GM12865 (cell line): ENCODE measurements at regions not wholly inside any gene's neighbourhood (a gene's known extent, or its start where the extent isn't known, plus 50 kb on each side); places are given as distances from the start of the nearest gene placed in this dataset.
"Not testable (repeated sequence)": the region's sequence is repeated elsewhere in the genome, so short reads cannot be mapped to it uniquely, and the experiment has no call there.

ENCODE experiments used
- DNase-seq: peaks from one replicate; pipeline ENCODE4 v3.0.0; 2010; ENCODE audit warnings: low read depth
- H3K4me3 ChIP-seq: 2 replicates; pipeline ENCODE4 v1.5.1; 2011; ENCODE audit warnings: mild to moderate bottlenecking, low read depth, low read length, control low read depth
- CTCF ChIP-seq: IDR thresholded peaks from 2 replicates; pipeline ENCODE4 v1.5.1; 2011; ENCODE audit warnings: low read length, control low read depth, low read depth, inconsistent platforms; ENCODE audit not compliant: insufficient read depth; ENCODE audit errors: missing control alignments

DNA sequence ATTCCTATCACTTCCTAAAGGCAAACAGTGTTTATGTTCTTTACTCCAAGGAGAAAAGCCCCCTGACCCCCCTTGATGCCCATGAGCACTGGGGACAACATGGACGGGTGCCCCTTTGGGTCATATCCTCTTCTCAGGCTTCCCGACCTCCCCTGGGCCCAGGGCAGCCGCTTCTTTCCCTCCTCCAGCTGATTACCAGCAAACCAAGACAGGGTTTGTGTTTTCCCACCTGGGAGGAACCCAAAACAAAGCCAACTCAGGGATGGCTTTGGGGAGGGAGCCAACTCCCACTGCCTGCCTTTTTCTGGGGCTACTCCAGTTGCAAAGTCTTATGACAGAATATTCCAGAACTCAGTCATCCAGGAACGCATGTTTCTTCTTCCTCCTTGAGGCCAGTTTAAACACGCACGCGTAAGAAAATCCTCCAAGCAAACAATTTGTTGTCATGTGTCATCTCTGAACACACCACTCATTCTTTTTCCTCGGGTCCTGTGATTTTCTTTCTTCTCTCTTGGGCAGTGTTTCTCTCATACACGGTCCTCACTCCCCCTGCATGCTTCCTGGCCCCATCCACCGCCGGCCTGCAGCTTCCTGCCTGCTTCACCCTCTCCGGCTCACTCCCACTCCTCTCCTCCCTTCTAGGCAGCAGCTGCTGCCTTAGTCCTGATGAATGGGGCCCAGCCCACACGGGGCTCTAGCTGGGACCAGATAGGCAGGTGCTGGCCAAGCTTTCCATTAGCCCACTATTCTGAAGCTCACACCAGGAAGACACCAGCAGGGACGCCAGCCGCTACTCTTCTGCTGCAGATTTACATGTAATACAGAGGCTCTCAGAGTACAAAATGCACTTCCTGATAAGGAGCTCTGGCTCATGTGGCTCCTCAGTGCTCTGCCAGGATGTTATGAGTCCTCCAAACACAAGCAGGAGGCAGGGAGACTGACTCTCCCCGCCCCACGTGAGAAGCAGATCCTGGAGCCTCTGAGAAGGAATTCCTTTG lies 116.7 kb upstream of the VOPP1 start:
- H3K4me3 ChIP-seq, DNase-seq: not testable (repeated sequence)

GRCh38 chr7:55688261-55688660 lies 116.0 kb upstream of the VOPP1 start:
- not testable (repeated sequence) for H3K4me3 ChIP-seq, DNase-seq

DNA sequence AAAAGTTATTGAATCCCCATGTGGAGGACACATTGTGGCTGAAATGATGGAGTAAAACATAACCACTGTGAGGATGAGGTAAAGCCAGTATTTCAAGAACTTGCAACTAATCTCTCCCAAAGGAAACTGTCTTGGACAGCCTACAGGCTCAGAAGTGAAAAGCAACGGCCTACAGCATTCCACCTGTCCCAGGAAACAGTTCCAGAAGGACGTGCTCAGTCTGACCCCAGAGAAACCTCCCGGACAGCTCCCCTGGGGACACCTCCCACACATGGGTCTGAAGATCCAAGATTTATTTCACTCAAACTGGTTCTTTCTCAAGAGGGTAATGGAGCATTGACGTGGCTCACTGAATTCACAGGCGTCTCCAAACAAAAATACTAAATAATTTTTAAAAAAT lies 115.0 kb upstream of the VOPP1 start:
- DNase-seq, H3K4me3 ChIP-seq: not testable (repeated sequence)

DNA sequence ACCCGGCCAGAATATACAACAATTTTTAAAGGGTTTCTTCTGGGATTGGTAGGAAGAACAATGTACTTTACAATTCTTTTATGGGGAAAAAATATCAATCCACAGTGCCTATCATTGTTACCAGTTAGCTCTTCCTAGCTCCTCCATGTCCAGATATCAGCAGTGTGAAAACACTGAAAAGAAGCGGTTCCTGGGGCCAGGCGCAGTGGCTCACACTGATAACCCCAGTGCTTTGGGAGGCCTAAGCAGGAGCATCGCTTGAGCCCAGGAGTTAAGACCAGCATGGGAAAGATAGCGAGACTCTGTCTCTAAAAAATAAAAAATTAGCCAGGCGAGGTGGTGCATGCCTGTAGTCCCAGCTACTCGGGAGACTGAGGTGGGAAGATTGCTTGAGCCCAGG lies 114.5 kb upstream of the VOPP1 start:
- not testable (repeated sequence) for DNase-seq, H3K4me3 ChIP-seq

DNA sequence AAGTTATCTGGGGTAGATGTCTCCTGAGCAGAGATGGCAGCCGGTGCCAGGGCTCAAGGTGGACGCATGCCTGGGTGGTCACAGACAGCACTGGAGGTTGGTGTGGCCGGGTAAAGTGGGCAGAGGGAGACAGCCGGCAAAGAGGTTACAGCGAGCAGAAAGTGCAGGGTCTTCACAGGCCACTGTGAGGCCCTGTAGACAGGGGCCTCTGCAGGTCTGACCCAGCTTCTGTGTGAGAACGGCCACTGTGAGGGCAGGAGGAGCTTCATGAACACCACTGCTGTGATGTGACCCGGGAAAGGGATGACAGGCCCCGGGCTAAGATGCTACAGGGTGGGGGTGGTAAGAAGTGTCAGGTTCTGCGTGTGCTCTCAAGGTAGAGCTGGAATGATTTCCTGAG lies 111.2 kb upstream of the VOPP1 start:
- not testable (repeated sequence) for DNase-seq, H3K4me3 ChIP-seq

DNA sequence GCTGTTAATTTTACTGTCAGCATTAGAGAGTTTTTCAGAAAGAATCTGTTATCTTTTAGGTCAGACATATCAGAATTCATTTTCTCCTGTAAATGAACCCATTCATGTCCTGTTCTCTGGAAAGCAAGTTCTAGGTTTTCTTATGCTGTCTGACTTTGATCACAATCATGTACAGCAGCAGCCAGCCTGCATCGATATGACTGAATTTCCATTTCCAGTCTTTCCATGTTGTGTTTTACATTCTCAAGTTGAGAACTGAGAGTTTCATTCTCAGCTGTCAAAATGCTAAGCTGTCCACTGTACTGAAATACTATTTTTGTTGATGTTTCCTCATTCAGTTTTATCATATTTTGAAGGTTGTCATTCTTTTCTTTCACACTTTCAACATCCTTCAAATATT lies 103.3 kb upstream of the VOPP1 start:
- not testable (repeated sequence) for DNase-seq, H3K4me3 ChIP-seq

DNA sequence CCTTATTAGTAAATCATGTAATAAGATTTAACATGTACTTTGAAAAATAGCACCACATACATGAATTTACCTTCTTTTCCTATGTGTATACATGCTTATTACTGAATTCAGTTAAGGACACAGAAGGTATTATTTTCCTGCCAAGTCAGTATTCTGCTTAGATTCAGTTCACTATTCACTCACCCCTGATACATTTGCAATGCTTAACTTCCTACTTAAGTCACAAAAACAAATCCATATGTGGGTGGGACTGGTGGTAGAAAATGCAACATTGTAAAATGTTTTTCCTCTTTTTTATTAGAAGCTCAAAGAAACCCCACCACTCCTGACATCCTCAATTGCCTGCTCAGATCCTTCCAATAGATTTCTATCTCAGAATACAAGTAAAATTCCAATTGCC lies 101.2 kb upstream of the VOPP1 start:
- DNase-seq, H3K4me3 ChIP-seq: not testable (repeated sequence)

GRCh38 chr7:55672084-55672483 lies 99.8 kb upstream of the VOPP1 start:
- not testable (repeated sequence) for H3K4me3 ChIP-seq, DNase-seq

- DNase-seq: peak; percentile 44
- no peak overlapping the region for H3K4me3 ChIP-seq
- no peak for TF ChIP-seq CTCF
Observed at GRCh38 chr7:55657654-55658053, 85.4 kb upstream of the VOPP1 start.

- DNase-seq: peak; percentile 26
- no peak overlapping the region for H3K4me3 ChIP-seq
- TF ChIP-seq CTCF: no peak
Observed at GRCh38 chr7:55651057-55651456, 78.8 kb upstream of the VOPP1 start.

DNA sequence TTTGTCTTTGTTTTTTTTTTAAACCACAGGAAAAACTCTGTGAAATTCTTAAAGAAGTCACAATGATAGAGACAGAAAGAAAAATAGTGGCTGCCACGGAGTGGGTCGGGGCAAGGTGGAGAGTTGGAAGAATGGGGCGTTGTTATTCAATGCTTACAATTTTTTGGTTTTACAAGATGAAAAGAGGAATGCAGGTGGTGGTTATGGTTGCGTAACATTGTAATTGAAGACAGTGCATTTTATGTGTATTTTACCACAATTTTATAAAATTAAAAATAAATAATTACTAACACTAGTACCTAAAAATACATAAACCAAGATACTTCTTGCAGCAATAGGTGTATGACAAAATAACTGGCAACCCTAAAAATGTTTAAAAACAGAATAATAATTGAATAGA lies 76.9 kb upstream of the VOPP1 start:
- no peak overlapping the region for H3K4me3 ChIP-seq
- DNase-seq: no peak
- no peak for TF ChIP-seq CTCF
